ENCODE measurements at regions not wholly inside any gene's neighbourhood (a gene's known extent, or its start where the extent isn't known, plus 50 kb on each side); places are given as distances from the start of the nearest gene placed in this dataset.

DNA sequence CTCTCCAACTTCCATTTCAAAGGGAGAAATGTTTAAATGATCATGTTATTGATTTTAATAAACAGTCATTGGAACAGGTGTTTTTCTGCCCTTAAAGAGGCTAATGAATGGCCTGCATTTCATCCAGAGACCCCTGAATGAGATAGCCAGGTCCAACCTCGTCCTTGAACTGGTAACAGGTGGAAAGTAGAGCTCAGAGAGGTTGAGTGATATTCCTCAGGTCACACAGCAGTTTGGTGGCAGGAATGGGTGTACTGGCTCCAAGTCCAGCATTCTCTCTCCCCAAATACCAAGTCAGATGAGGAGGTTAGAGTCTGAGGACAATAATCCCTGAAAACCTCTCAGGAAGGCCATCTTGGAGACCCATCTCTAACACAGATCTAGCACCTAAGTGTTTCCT is 81.7 kb upstream of the ANO1 start:
- CTCF ChIA-PET: no interaction called here
- WGBS (ENCODE audit: insufficient coverage): no CpG with 5 or more reads among the region's 1 CpG
- H3K4me1 ChIP-seq (ENCODE audit: control extremely low read depth in 1 of 4, control insufficient read depth in 4 of 4, insufficient read depth in 4 of 4, low read length in 3 of 4): no peaks in the 10 kb centered on the region

DNA sequence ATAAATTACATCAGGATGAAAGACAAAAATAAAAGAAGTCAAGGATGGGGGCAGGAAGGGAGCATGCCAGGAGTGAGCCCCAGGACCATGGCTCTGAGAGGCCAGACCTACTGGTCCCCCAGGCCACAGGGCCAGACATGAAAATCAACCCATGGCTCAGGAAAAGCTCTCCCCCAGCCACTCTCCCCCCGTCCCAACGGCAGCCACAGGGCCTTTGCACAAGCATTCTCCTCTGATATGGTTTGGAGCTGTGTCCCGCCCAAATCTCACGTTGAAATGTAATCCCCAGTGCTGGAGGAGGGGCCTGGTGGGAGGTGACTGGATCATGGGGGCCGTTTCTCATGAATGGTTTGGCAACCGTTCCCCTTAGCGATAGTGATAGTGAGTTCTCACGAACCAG is 80.8 kb upstream of the ANO1 start:
- POLR2A ChIA-PET: no interaction called here
- no peak for DNase-seq
- no peaks in the 10 kb centered on the region for H3K4me1 ChIP-seq (ENCODE audit: control extremely low read depth in 1 of 4, control insufficient read depth in 4 of 4, insufficient read depth in 4 of 4, low read length in 3 of 4)
- no peaks in the 10 kb centered on the region for H3K36me3 ChIP-seq (ENCODE audit: control insufficient read depth in 4 of 4, insufficient read depth in 4 of 4, low read length in 3 of 4)
- peaks cover 0 to 16% (median 5%) of the 10 kb centered on the region in 5 experiments for H3K27me3 ChIP-seq (replicated peaks in 2 of 5; ENCODE audit: control insufficient read depth in 4 of 5, insufficient read depth in 5 of 5, low read length in 4 of 5)
- no peak overlapping the region for H3K4me3 ChIP-seq (ENCODE audit: control insufficient read depth in 1 of 7, extremely low read depth in 1 of 7, insufficient read depth in 4 of 7, low read depth in 2 of 7, low read length in 6 of 7)
- H3K9me3 ChIP-seq (ENCODE audit: control extremely low read depth in 1 of 5, control insufficient read depth in 4 of 5, insufficient read depth in 2 of 5, low read depth in 1 of 5, low read length in 4 of 5): peaks cover 0 to 10% (median 3%) of the 10 kb centered on the region in 5 experiments
- CTCF ChIA-PET: no interaction called here
- no peak overlapping the region for H3K27ac ChIP-seq (ENCODE audit: insufficient read depth in 1 of 2, low read depth in 1 of 2, low read length in 2 of 2, poor library complexity in 1 of 2, severe bottlenecking in 2 of 2)
- WGBS (ENCODE audit: insufficient coverage): 38% methylated on average over 4 of the region's 8 CpGs

More for the DNA sequence above, 81.7 kb upstream of the ANO1 start:
- no peak overlapping the region for H3K4me3 ChIP-seq (ENCODE audit: control insufficient read depth in 1 of 7, extremely low read depth in 1 of 7, insufficient read depth in 4 of 7, low read depth in 2 of 7, low read length in 6 of 7)
- H3K27me3 ChIP-seq (replicated peaks in 2 of 5; ENCODE audit: control insufficient read depth in 4 of 5, insufficient read depth in 5 of 5, low read length in 4 of 5): peaks cover 0 to 23% (median 9%) of the 10 kb centered on the region in 5 experiments
- H3K36me3 ChIP-seq (ENCODE audit: control insufficient read depth in 4 of 4, insufficient read depth in 4 of 4, low read length in 3 of 4): no peaks in the 10 kb centered on the region
- DNase-seq: no peak
- POLR2A ChIA-PET: no interaction called here
- H3K27ac ChIP-seq (ENCODE audit: insufficient read depth in 1 of 2, low read depth in 1 of 2, low read length in 2 of 2, poor library complexity in 1 of 2, severe bottlenecking in 2 of 2): no peak overlapping the region
- H3K9me3 ChIP-seq (ENCODE audit: control extremely low read depth in 1 of 5, control insufficient read depth in 4 of 5, insufficient read depth in 2 of 5, low read depth in 1 of 5, low read length in 4 of 5): peaks cover 0 to 10% (median 3%) of the 10 kb centered on the region in 5 experiments

DNA sequence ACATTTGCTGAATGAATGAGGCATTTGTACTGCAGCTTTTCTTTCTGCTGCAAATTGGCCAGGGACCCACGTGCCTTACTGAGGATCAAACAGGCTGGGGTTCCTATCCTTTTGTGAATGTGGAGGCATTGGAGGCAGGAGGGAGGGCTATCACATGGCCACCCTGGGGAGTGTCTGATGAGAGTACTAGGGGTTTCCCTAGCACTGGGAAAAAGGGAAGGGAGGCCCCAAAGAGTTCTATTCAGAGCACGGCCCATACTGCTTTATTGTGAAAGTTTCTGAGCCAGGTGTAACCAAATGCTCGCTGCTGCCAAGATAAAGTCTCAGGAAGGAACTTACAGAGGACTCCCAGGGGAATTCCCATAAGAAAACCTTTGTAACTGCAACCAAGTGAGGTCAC is 78.4 kb upstream of the ANO1 start:
- peaks cover 0 to 12% (median 2%) of the 10 kb centered on the region in 5 experiments for H3K9me3 ChIP-seq (ENCODE audit: control extremely low read depth in 1 of 5, control insufficient read depth in 4 of 5, insufficient read depth in 2 of 5, low read depth in 1 of 5, low read length in 4 of 5)
- peaks cover 0 to 14% (median 2%) of the 10 kb centered on the region in 5 experiments for H3K27me3 ChIP-seq (replicated peaks in 2 of 5; ENCODE audit: control insufficient read depth in 4 of 5, insufficient read depth in 5 of 5, low read length in 4 of 5)
- CTCF ChIA-PET: no interaction called here
- no peaks in the 10 kb centered on the region for H3K36me3 ChIP-seq (ENCODE audit: control insufficient read depth in 4 of 4, insufficient read depth in 4 of 4, low read length in 3 of 4)
- 85% methylated on average over 3 of the region's 3 CpGs for WGBS (ENCODE audit: insufficient coverage)
- no peak overlapping the region for H3K4me3 ChIP-seq (ENCODE audit: control insufficient read depth in 1 of 7, extremely low read depth in 1 of 7, insufficient read depth in 4 of 7, low read depth in 2 of 7, low read length in 6 of 7)
- DNase-seq: no peak
- POLR2A ChIA-PET: no interaction called here
- H3K4me1 ChIP-seq (ENCODE audit: control extremely low read depth in 1 of 4, control insufficient read depth in 4 of 4, insufficient read depth in 4 of 4, low read length in 3 of 4): no peaks in the 10 kb centered on the region
- H3K27ac ChIP-seq (ENCODE audit: insufficient read depth in 1 of 2, low read depth in 1 of 2, low read length in 2 of 2, poor library complexity in 1 of 2, severe bottlenecking in 2 of 2): no peak overlapping the region

DNA sequence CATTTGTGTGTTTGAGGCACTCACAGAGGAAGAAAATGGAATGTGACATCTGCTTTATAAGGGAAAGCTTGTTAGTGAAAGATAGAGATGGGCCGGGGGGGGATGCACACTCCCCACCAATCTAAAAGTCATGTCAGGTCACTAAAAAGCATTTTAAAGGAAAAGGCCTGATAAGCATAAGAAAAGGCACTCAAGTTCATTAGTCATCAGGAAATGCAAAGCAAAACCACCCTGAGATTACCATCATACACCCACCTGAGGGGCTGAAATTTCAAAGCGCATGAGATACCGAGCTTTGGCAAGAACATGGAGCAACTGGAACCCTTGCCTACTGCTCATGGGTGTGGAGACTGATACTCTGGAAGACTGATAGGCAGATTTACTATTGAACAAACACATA is 77.9 kb upstream of the ANO1 start:
- Histone ChIP-seq H3K36me3 (ENCODE audit: control insufficient read depth in 4 of 4, insufficient read depth in 4 of 4, low read length in 3 of 4) (no peaks in the 10 kb centered on the region), H3K4me3 (ENCODE audit: control insufficient read depth in 1 of 7, extremely low read depth in 1 of 7, insufficient read depth in 4 of 7, low read depth in 2 of 7, low read length in 6 of 7) (no peak overlapping the region), H3K27me3 (replicated peaks in 2 of 5; ENCODE audit: control insufficient read depth in 4 of 5, insufficient read depth in 5 of 5, low read length in 4 of 5) (peaks cover 0 to 14% (median 2%) of the 10 kb centered on the region in 5 experiments), H3K9me3 (ENCODE audit: control extremely low read depth in 1 of 5, control insufficient read depth in 4 of 5, insufficient read depth in 2 of 5, low read depth in 1 of 5, low read length in 4 of 5) (peaks cover 0 to 9% (median 2%) of the 10 kb centered on the region in 5 experiments), H3K27ac (ENCODE audit: insufficient read depth in 1 of 2, low read depth in 1 of 2, low read length in 2 of 2, poor library complexity in 1 of 2, severe bottlenecking in 2 of 2) (no peak overlapping the region), H3K4me1 (ENCODE audit: control extremely low read depth in 1 of 4, control insufficient read depth in 4 of 4, insufficient read depth in 4 of 4, low read length in 3 of 4) (no peaks in the 10 kb centered on the region)
- no peak for DNase-seq
- ChIA-PET CTCF (no interaction called here), POLR2A (no interaction called here)
- WGBS (ENCODE audit: insufficient coverage): no CpG with 5 or more reads among the region's 3 CpGs

DNA sequence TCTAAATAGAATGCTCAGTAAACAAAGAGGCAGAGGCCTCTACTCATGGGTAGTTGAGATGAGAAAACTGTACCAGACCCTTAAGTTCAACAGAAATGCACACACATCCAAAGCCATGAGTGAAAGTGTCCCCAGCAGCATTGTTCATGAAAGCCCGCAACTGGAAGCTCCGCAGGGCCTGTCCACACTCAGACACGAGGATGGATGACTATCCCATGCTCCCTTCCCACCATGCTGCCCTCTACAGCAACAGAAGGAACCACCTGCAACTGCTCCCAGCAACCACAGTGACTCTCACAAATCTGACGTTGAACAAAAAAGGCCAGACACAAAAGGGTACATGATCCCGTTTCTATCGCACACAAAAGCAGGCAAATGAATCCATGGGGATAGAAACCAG is 76.9 kb upstream of the ANO1 start:
- Histone ChIP-seq H3K4me3 (ENCODE audit: control insufficient read depth in 1 of 7, extremely low read depth in 1 of 7, insufficient read depth in 4 of 7, low read depth in 2 of 7, low read length in 6 of 7) (no peak overlapping the region), H3K4me1 (ENCODE audit: control extremely low read depth in 1 of 4, control insufficient read depth in 4 of 4, insufficient read depth in 4 of 4, low read length in 3 of 4) (no peaks in the 10 kb centered on the region), H3K9me3 (ENCODE audit: control extremely low read depth in 1 of 5, control insufficient read depth in 4 of 5, insufficient read depth in 2 of 5, low read depth in 1 of 5, low read length in 4 of 5) (peaks cover 0 to 5% (median 2%) of the 10 kb centered on the region in 5 experiments), H3K36me3 (ENCODE audit: control insufficient read depth in 4 of 4, insufficient read depth in 4 of 4, low read length in 3 of 4) (no peaks in the 10 kb centered on the region), H3K27ac (ENCODE audit: insufficient read depth in 1 of 2, low read depth in 1 of 2, low read length in 2 of 2, poor library complexity in 1 of 2, severe bottlenecking in 2 of 2) (no peak overlapping the region), H3K27me3 (replicated peaks in 2 of 5; ENCODE audit: control insufficient read depth in 4 of 5, insufficient read depth in 5 of 5, low read length in 4 of 5) (peaks cover 0 to 14% (median 2%) of the 10 kb centered on the region in 5 experiments)
- DNase-seq: no peak
- CTCF ChIA-PET: no interaction called here
- POLR2A ChIA-PET: no interaction called here
- 88% methylated on average over 6 of the region's 6 CpGs for WGBS (ENCODE audit: insufficient coverage)

DNA sequence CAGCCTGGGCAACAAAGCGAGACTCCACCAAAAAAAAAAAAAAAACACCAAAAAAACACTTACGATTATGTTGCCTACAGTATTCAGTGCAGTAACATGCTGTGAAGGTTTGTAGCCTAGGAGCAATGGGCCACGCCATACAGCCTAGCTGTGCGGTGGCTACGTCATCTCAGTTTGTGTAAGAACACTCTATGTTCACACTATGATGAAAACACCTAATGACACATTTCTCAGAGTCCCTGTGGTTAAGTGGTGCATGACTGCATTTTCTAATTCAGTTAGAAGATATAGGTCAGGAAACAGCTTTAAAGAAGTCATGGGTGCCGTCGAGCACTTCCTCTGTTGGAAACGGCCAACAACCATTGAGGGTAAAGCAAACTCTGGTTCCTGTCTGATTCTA is 75.7 kb upstream of the ANO1 start:
- WGBS (ENCODE audit: insufficient coverage): no CpG with 5 or more reads among the region's 8 CpGs
- ChIA-PET POLR2A (no interaction called here), CTCF (interaction anchor here (1.0 kb wide), 1 partner anchor 9 kb away, joined by 3 read pairs; no protein-coding TSS in a partner anchor)
- DNase-seq: peak; percentile 14 to 80 (median 55)
- Histone ChIP-seq H3K27me3 (replicated peaks in 2 of 5; ENCODE audit: control insufficient read depth in 4 of 5, insufficient read depth in 5 of 5, low read length in 4 of 5) (peaks cover 0 to 8% (median 2%) of the 10 kb centered on the region in 5 experiments), H3K4me3 (ENCODE audit: control insufficient read depth in 1 of 7, extremely low read depth in 1 of 7, insufficient read depth in 4 of 7, low read depth in 2 of 7, low read length in 6 of 7) (no peak overlapping the region), H3K27ac (ENCODE audit: insufficient read depth in 1 of 2, low read depth in 1 of 2, low read length in 2 of 2, poor library complexity in 1 of 2, severe bottlenecking in 2 of 2) (no peak overlapping the region), H3K4me1 (ENCODE audit: control extremely low read depth in 1 of 4, control insufficient read depth in 4 of 4, insufficient read depth in 4 of 4, low read length in 3 of 4) (no peaks in the 10 kb centered on the region), H3K36me3 (ENCODE audit: control insufficient read depth in 4 of 4, insufficient read depth in 4 of 4, low read length in 3 of 4) (no peaks in the 10 kb centered on the region), H3K9me3 (ENCODE audit: control extremely low read depth in 1 of 5, control insufficient read depth in 4 of 5, insufficient read depth in 2 of 5, low read depth in 1 of 5, low read length in 4 of 5) (peaks cover 0 to 5% (median 2%) of the 10 kb centered on the region in 5 experiments)

DNA sequence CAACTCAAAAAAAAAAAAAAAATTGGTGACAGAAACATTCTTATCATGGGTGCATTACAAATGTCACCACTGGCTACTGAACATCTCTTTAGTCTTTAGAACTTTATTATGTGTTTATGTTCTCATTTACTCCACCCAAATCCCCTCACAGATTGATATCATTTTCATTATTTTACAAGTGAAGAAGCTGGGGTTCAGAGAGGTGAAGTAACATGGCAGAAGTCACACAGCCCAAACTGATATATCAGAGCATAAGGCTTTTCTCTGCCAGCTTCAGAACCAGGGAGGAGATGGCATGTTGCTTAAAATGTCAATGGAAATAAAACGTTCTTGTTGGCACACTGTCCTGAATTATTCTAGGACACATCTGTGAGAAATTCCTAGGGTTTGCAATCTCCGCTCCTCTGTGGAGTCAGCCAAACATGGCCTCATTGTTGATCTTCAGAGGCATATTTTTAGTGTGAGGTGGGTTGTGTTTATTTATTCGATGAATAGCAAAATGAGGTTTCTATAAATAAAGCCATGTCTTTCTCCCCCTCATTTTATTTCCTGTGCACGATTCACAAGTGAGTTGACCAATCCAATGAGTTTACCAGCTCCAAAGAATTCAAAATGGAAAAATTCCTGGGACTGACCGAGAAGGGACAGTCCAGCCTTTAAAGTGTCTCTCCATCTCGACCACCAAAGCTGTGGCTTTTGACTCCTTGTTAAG is 72.9 kb upstream of the ANO1 start:
- DNase-seq: no peak
- POLR2A ChIA-PET: no interaction called here
- CTCF ChIA-PET: no interaction called here
- H3K27me3 ChIP-seq (replicated peaks in 2 of 5; ENCODE audit: control insufficient read depth in 4 of 5, insufficient read depth in 5 of 5, low read length in 4 of 5): peaks cover 0 to 15% (median 0%) of the 10 kb centered on the region in 5 experiments
- H3K4me3 ChIP-seq (ENCODE audit: control insufficient read depth in 1 of 7, extremely low read depth in 1 of 7, insufficient read depth in 4 of 7, low read depth in 2 of 7, low read length in 6 of 7): no peak overlapping the region
- H3K27ac ChIP-seq (ENCODE audit: insufficient read depth in 1 of 2, low read depth in 1 of 2, low read length in 2 of 2, poor library complexity in 1 of 2, severe bottlenecking in 2 of 2): no peak overlapping the region
- 69% methylated on average over 4 of the region's 6 CpGs for WGBS (ENCODE audit: insufficient coverage)
- H3K9me3 ChIP-seq (ENCODE audit: control extremely low read depth in 1 of 5, control insufficient read depth in 4 of 5, insufficient read depth in 2 of 5, low read depth in 1 of 5, low read length in 4 of 5): peaks cover 0 to 5% (median 2%) of the 10 kb centered on the region in 5 experiments
- no peaks in the 10 kb centered on the region for H3K36me3 ChIP-seq (ENCODE audit: control insufficient read depth in 4 of 4, insufficient read depth in 4 of 4, low read length in 3 of 4)
- no peaks in the 10 kb centered on the region for H3K4me1 ChIP-seq (ENCODE audit: control extremely low read depth in 1 of 4, control insufficient read depth in 4 of 4, insufficient read depth in 4 of 4, low read length in 3 of 4)

Measured in common myeloid progenitor, CD34-positive (primary cell).